Lower lobe of right lung (tissue), 2 donors: ENCODE measurements at regions not wholly inside any gene's neighbourhood (a gene's known extent, or its start where the extent isn't known, plus 50 kb on each side); places are given as distances from the start of the nearest gene placed in this dataset.
A peak's percentile ranks its signal among the peaks of the same experiment; 100 is the strongest.
"Not testable (repeated sequence)": the region's sequence is repeated elsewhere in the genome, so short reads cannot be mapped to it uniquely, and the experiment has no call there.

Experiments used
- ATAC-seq, 2 donors: fragments of 200-7000 bp; cut with Tn5 transposase; one replicate each; pipeline ENCODE4 v1.9.1; 2020 to 2022; ENCODE audit warnings: mild to moderate bottlenecking in 2 of 2, moderate library complexity in 2 of 2
- DNase-seq: peaks from one replicate; pipeline ENCODE4 v3.0.0-alpha.2; 2020
- H3K27ac ChIP-seq: fragments of 200-600 bp; one replicate; pipeline ENCODE4 v1.8.0; 2022
- H3K27me3 ChIP-seq: fragments of 200-600 bp; one replicate; pipeline ENCODE4 v1.8.0; 2022; ENCODE audit warnings: low read depth
- H3K36me3 ChIP-seq: fragments of 200-600 bp; one replicate; pipeline ENCODE4 v1.8.0; 2022; ENCODE audit warnings: mild to moderate bottlenecking
- H3K4me1 ChIP-seq: fragments of 200-600 bp; one replicate; pipeline ENCODE4 v1.8.0; 2022
- H3K4me3 ChIP-seq: fragments of 200-600 bp; one replicate; pipeline ENCODE4 v1.8.0; 2022; ENCODE audit warnings: mild to moderate bottlenecking
- H3K9me3 ChIP-seq: fragments of 200-600 bp; one replicate; pipeline ENCODE4 v1.8.0; 2022
- CTCF ChIP-seq: fragments of 200-600 bp; IDR thresholded peaks from one replicate; pipeline ENCODE4 v1.8.0; 2022; ENCODE audit warnings: antibody characterized with exemption, mild to moderate bottlenecking
- intact Hi-C: fragments of 100-400 bp; cut with DNase I; formaldehyde crosslinking; loops from one replicate; pipeline ENCODE4 v1.11.0; 2022
- microRNA-seq: library from miRNA; unstranded; fragments of <30 nt; microRNA quantifications from one replicate; pipeline ENCODE4 v1.2.0, GENCODE V29; 2020; ENCODE audit warnings: borderline number of aligned reads
- donor health status: DM: no; HTN: yes; CAD: no; lungs with severe emphysema.

DNA sequence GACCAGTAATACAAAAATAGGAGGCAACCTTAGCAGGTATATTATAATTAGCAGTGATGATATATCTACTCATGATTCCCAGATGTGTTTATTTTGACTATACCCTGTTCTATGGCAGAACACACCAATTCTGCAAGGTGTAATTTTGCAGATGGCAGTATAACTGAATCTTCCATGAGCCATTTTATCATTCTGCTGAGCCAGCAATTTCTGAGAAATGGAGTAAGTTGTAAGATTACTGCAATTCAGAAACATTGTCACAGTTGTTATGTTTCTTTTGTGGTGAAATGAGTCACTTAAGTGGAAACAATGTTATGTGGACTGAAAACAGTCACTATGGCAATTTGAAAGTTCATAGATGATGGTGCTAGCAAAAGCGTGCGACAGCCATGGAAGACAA, 63.7 kb upstream of the RIMS1 start:
- Histone ChIP-seq H3K27ac (no peak overlapping the region), H3K27me3 (no peaks in the 10 kb centered on the region), H3K9me3 (no peaks in the 10 kb centered on the region), H3K4me3 (no peak overlapping the region), H3K36me3 (no peaks in the 10 kb centered on the region), H3K4me1 (no peaks in the 10 kb centered on the region)
- no peak for ATAC-seq
- intact Hi-C loops = no loop called here
- no peak for DNase-seq
- no peak for TF ChIP-seq CTCF

DNA sequence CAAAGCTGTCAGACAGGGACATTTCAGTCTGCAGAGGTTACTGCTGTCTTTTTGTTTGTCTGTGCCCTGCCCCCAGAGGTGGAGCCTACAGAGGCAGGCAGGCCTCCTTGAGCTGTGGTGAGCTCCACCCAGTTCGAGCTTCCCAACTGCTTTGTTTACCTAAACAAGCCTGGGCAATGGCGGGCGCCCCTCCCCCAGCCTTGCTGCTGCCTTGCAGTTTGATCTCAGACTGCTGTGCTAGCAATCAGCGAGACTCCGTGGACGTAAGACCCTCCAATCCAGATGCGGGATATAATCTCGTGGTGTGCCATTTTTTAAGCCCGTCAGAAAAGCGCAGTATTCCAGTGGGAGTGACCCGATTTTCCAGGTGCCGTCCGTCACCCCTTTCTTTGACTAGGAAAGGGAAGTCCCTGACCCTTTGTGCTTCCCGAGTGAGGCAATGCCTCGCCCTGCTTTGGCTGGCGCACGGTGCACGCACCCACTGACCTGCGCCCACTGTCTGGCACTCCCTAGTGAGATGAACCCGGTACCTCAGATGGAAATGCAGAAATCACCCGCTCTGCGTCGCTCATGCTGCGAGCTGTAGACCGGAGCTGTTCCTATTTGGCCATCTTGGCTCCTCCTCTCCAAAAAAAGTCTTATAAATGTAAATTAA, 54.1 kb upstream of the RIMS1 start:
- ATAC-seq, H3K27me3 ChIP-seq, H3K9me3 ChIP-seq, intact Hi-C loops, H3K4me3 ChIP-seq, H3K27ac ChIP-seq, H3K4me1 ChIP-seq, DNase-seq, H3K36me3 ChIP-seq: not testable (repeated sequence)

Small RNA genes in the stretch of these regions (microRNA-seq; reads per million reads assigned to microRNA genes)
- gene MIR30A (11,732 reads per million, percentile 96 among the genes with 10 or more reads in this experiment), gene MIR30C2 (75.9 reads per million, percentile 46 among the genes with 10 or more reads in this experiment)
